ENCODE measurements at regions not wholly inside any gene's neighbourhood (a gene's known extent, or its start where the extent isn't known, plus 50 kb on each side); places are given as distances from the start of the nearest gene placed in this dataset.

GRCh38 chr13:74633734-74634133 is 499.5 kb upstream of the KLF12 start:
- no peak for DNase-seq
- no peak for TF ChIP-seq POLR2A (IDR thresholded peaks at IDR 0.05; ENCODE audit: low read length)
- TF ChIP-seq GATA1 (IDR thresholded peaks at IDR 0.05; ENCODE audit: low read depth, low read length): no peak

GRCh38 chr13:74629985-74630384 is 495.8 kb upstream of the KLF12 start:
- DNase-seq: no peak
- TF ChIP-seq GATA1 (IDR thresholded peaks at IDR 0.05; ENCODE audit: low read depth, low read length): no peak
- no peak for TF ChIP-seq POLR2A (IDR thresholded peaks at IDR 0.05; ENCODE audit: low read length)

- no peak for TF ChIP-seq GATA1 (IDR thresholded peaks at IDR 0.05; ENCODE audit: low read depth, low read length)
- TF ChIP-seq POLR2A (IDR thresholded peaks at IDR 0.05; ENCODE audit: low read length): no peak
- DNase-seq: no peak
These were observed 491.3 kb upstream of the KLF12 start for GRCh38 chr13:74625541-74625940.

DNA sequence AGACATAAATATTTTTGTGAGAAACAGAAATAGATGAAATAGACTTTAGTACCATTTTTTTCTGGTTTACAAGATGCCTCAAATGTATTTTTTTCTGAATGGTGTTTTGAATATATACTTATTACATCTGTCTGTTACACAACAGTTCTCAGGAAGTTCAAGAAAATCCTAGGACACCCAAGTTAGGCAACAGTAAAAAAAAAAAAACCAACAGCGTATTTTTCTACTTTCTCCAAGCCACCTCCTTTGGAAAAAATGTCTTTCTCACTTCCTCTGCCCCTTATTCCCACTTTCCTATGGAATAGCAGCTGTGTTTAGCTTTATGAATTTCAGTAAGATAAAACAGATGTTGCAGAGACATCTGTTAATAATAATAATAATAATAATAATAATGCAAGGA is 489.6 kb upstream of the KLF12 start:
- TF ChIP-seq GATA1 (IDR thresholded peaks at IDR 0.05; ENCODE audit: low read depth, low read length) (no peak), POLR2A (IDR thresholded peaks at IDR 0.05; ENCODE audit: low read length) (no peak)

GRCh38 chr13:74622284-74622683 is 488.1 kb upstream of the KLF12 start:
- DNase-seq: no peak
- TF ChIP-seq GATA1 (IDR thresholded peaks at IDR 0.05; ENCODE audit: low read depth, low read length): no peak
- TF ChIP-seq POLR2A (IDR thresholded peaks at IDR 0.05; ENCODE audit: low read length): no peak

More for the DNA sequence above, 489.6 kb upstream of the KLF12 start:
- no peak for DNase-seq

GRCh38 chr13:74620711-74621110 is 486.5 kb upstream of the KLF12 start:
- TF ChIP-seq GATA1 (IDR thresholded peaks at IDR 0.05; ENCODE audit: low read depth, low read length): no peak
- TF ChIP-seq POLR2A (IDR thresholded peaks at IDR 0.05; ENCODE audit: low read length): no peak
- DNase-seq: no peak

DNA sequence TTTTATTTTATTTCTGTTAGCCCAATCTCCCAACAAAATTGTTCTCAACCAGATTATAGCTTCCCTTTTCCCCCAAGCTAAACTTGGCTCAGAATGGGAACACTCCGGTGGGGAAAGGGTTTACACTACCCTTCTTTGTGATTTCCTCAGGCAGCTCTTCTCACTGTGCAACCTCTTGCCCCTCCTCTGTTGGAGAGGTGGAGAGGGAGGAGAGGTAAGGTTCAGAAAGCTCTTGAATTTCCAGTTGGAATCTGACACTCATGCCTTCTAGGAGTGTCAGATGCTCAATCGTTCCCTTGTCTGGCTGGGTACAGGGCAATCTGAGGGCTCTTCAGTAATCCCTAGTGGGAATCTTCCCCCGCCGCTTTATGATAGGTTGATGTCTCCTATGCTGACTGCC is 486.1 kb upstream of the KLF12 start:
- no peak for TF ChIP-seq POLR2A (IDR thresholded peaks at IDR 0.05; ENCODE audit: low read length)
- no peak for DNase-seq

GRCh38 chr13:74597526-74597925 is 463.3 kb upstream of the KLF12 start:
- no peak for TF ChIP-seq GATA1 (IDR thresholded peaks at IDR 0.05; ENCODE audit: low read depth, low read length)
- no peak for TF ChIP-seq POLR2A (IDR thresholded peaks at IDR 0.05; ENCODE audit: low read length)
- DNase-seq: no peak

DNA sequence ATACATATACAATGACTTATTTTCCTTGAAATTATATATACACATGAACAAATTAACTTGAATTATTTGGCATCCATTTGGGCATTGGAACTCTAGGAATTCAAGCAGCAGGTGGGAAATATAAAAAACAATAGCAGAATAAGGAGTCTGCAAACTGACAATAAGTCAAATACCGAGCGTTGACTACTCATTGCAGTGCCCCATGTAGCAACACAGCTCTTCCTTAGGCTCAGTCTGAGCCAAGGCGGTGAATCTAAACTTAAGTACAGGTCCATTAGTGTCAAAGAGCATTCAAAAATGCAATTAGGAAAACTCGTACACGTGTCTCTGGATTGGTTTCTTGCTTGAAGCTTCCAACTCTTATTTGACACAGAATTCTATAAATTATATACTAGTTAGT is 462.5 kb upstream of the KLF12 start:
- TF ChIP-seq GATA1 (IDR thresholded peaks at IDR 0.05; ENCODE audit: low read depth, low read length): no peak
- no peak for TF ChIP-seq POLR2A (IDR thresholded peaks at IDR 0.05; ENCODE audit: low read length)
- DNase-seq: no peak

- no peak for DNase-seq
- no peak for TF ChIP-seq GATA1 (IDR thresholded peaks at IDR 0.05; ENCODE audit: low read depth, low read length)
- TF ChIP-seq POLR2A (IDR thresholded peaks at IDR 0.05; ENCODE audit: low read length): no peak
These were observed 459.5 kb upstream of the KLF12 start for GRCh38 chr13:74593688-74594087.

- DNase-seq: no peak
- no peak for TF ChIP-seq POLR2A (IDR thresholded peaks at IDR 0.05; ENCODE audit: low read length)
These were observed 452.6 kb upstream of the KLF12 start for GRCh38 chr13:74586847-74587246.

- TF ChIP-seq POLR2A (IDR thresholded peaks at IDR 0.05; ENCODE audit: low read length) (no peak), GATA1 (IDR thresholded peaks at IDR 0.05; ENCODE audit: low read depth, low read length) (no peak)
- DNase-seq: no peak
These were observed 442.2 kb upstream of the KLF12 start for GRCh38 chr13:74576420-74576819.

GRCh38 chr13:74575729-74576125 is 441.5 kb upstream of the KLF12 start:
- DNase-seq: peak; percentile 88 to 89
- TF ChIP-seq POLR2A (IDR thresholded peaks at IDR 0.05; ENCODE audit: low read length) (no peak), GATA1 (IDR thresholded peaks at IDR 0.05; ENCODE audit: low read depth, low read length) (no peak)

DNA sequence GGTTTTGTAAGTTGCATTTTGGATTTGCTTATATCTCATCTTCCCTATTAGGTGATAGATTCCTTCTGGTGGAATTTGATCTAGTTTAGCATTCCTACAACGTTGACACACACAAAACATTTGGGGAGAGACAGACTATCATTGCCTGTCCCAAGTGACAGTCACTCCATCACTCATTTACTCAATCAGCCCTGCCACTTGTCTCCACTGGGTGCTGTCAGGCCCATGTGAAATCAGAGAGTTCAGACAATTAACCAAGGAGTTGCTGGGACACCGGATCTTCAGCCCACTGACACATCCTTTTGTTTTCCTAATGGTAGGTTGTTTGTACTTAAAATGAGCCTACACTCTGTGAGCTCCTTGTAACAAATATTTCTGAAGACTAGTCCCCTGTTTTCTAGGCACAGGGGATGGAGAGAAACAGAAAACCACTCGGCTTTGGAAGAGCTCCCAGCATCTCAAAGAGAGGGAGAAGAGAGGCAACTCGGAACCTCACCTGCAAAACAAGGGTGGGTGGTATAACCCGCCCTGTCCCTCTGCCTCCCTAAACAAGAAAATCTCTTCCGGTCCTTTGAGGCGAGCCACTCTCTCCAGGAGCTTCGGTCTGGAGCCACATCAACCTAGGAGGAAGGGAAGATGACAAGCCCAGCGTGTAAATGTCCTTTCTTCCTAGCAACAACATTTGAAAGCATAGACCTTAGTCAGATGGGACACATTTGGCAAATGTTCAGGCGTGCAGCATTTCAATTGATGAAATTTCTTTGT is 440.9 kb upstream of the KLF12 start:
- DNase-seq: peak in 1 of 2 experiments; percentile 30
- TF ChIP-seq POLR2A (IDR thresholded peaks at IDR 0.05; ENCODE audit: low read length): no peak

DNA sequence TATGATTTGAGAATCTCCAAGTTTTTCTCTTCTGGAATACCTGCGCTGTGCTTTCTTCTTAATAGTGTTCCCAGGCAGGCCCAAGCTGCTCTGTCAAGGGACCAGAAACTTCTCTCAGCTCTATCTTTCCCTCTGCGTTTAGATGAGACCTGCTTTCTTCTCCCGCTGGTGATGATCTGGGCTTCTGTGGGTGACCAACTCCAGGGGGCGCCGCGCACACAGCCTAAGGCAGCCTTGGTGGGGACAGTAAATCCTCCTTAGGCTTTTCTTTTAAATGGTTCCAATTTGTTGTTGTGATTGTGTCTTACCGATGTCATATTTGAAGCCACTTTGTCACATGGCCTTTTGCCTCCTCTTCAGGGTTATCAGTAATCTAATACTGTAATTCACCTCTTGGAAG is 439.4 kb upstream of the KLF12 start:
- peak; percentile 19 to 48 for DNase-seq
- TF ChIP-seq GATA1 (IDR thresholded peaks at IDR 0.05; ENCODE audit: low read depth, low read length) (no peak), POLR2A (IDR thresholded peaks at IDR 0.05; ENCODE audit: low read length) (no peak)

GRCh38 chr13:74571811-74572210 is 437.6 kb upstream of the KLF12 start:
- peak in 1 of 2 experiments; percentile 20 for DNase-seq
- TF ChIP-seq POLR2A (IDR thresholded peaks at IDR 0.05; ENCODE audit: low read length) (no peak), GATA1 (IDR thresholded peaks at IDR 0.05; ENCODE audit: low read depth, low read length) (no peak)

All from erythroblast (primary cell).